ENCODE measurements at regions not wholly inside any gene's neighbourhood (a gene's known extent, or its start where the extent isn't known, plus 50 kb on each side); places are given as distances from the start of the nearest gene placed in this dataset.
"Not testable (repeated sequence)": the region's sequence is repeated elsewhere in the genome, so short reads cannot be mapped to it uniquely, and the experiment has no call there.

- Histone ChIP-seq H3K27me3 (replicated peaks; ENCODE audit: insufficient read depth, low read depth, low read length, poor library complexity) (no peaks in the 10 kb centered on the region), H3K9me3 (ENCODE audit: low read depth, low read length, poor library complexity, severe bottlenecking) (no peaks in the 10 kb centered on the region), H3K4me3 (ENCODE audit: low read depth, low read length, poor library complexity, severe bottlenecking) (no peak overlapping the region), H3K27ac (ENCODE audit: low read depth, low read length, poor library complexity, severe bottlenecking) (no peak overlapping the region), H3K4me1 (ENCODE audit: insufficient read depth, low read length, poor library complexity, severe bottlenecking) (no peaks in the 10 kb centered on the region), H3K36me3 (ENCODE audit: insufficient read depth, low read length, poor library complexity, severe bottlenecking) (no peaks in the 10 kb centered on the region)
- TF ChIP-seq EZH2 (IDR thresholded peaks at IDR 0.05; ENCODE audit: borderline replicate concordance, low read depth, low read length, poor library complexity, severe bottlenecking) = no peak
- TF ChIP-seq CTCF (conservative IDR thresholded peaks at IDR 0.05; ENCODE audit: low read depth, low read length) = no peak
- intact Hi-C loops (cut with micrococcal nuclease; ENCODE audit: unreplicated experiment) = no loop called here
- ChIA-PET CTCF (no interaction called here), POLR2A (ENCODE audit: low non-redundant PET) (no interaction called here)
- BruUV-seq (replicated peaks) = no TSS peak
- no peak for DNase-seq (ENCODE audit: low spot score)
These were observed 61.1 kb upstream of the KPNA3 start for GRCh38 chr13:49853535-49853934.

DNA sequence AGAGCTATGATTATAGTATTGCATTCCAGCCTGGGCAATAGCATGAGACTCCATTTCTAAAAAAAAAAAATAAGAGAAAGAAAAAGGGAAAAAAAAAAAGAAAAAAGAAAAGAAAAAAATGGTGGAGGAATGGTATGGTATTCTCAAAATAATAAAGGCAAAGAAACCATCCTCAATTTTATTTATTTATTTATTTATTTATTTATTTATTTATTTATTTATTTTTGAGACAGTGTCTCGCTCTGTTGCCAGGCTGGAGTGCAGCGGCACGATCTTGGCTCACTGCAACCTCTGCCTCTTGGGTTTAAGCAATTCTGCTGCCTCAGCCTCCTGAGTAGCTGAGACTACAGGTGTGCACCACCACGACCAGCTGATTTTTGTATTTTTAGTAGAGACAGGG is 60.0 kb upstream of the KPNA3 start:
- H3K4me3 ChIP-seq (ENCODE audit: low read depth, low read length, poor library complexity, severe bottlenecking); H3K4me1 ChIP-seq (ENCODE audit: insufficient read depth, low read length, poor library complexity, severe bottlenecking); POLR2A ChIA-PET (ENCODE audit: low non-redundant PET); H3K27ac ChIP-seq (ENCODE audit: low read depth, low read length, poor library complexity, severe bottlenecking); H3K27me3 ChIP-seq (replicated peaks; ENCODE audit: insufficient read depth, low read depth, low read length, poor library complexity); H3K9me3 ChIP-seq (ENCODE audit: low read depth, low read length, poor library complexity, severe bottlenecking); H3K36me3 ChIP-seq (ENCODE audit: insufficient read depth, low read length, poor library complexity, severe bottlenecking); BruUV-seq (replicated peaks); DNase-seq (ENCODE audit: low spot score); CTCF ChIA-PET; intact Hi-C loops (cut with micrococcal nuclease; ENCODE audit: unreplicated experiment): not testable (repeated sequence)

DNA sequence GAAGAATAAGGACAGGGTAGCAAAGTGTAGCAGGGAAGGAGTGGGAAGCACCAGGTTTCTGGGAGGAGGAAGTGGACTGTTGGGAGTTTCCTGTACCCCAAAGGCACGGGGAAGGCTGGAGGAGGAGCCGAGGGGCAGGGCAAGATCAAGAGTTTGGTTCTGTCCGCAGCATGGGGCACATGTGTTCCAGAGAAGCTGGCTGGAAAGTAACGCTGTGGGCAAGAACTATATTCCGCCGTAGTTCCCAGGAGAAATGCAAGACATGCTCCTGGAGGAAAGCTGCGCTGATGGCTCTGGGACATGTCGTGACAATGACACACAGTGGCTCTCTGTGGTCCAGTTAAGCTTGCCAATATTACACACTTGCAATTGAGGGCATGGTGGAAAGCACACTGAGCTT is 51.7 kb upstream of the KPNA3 start:
- no TSS peak for BruUV-seq (replicated peaks)
- peaks cover 7% of the 10 kb centered on the region for H3K4me1 ChIP-seq (ENCODE audit: insufficient read depth, low read length, poor library complexity, severe bottlenecking)
- H3K9me3 ChIP-seq (ENCODE audit: low read depth, low read length, poor library complexity, severe bottlenecking) = no peaks in the 10 kb centered on the region
- H3K27me3 ChIP-seq (replicated peaks; ENCODE audit: insufficient read depth, low read depth, low read length, poor library complexity) = no peaks in the 10 kb centered on the region
- no peak overlapping the region for H3K4me3 ChIP-seq (ENCODE audit: low read depth, low read length, poor library complexity, severe bottlenecking)
- ChIA-PET POLR2A (ENCODE audit: low non-redundant PET) (no interaction called here), CTCF (no interaction called here)
- intact Hi-C loops (cut with micrococcal nuclease; ENCODE audit: unreplicated experiment) = loop anchor here (10.0 kb wide), 1 partner anchor 539 kb away; no protein-coding TSS in a partner anchor
- H3K36me3 ChIP-seq (ENCODE audit: insufficient read depth, low read length, poor library complexity, severe bottlenecking) = no peaks in the 10 kb centered on the region
- no peak overlapping the region for H3K27ac ChIP-seq (ENCODE audit: low read depth, low read length, poor library complexity, severe bottlenecking)
- TF ChIP-seq EZH2 (IDR thresholded peaks at IDR 0.05; ENCODE audit: borderline replicate concordance, low read depth, low read length, poor library complexity, severe bottlenecking) (no peak), CTCF (conservative IDR thresholded peaks at IDR 0.05; ENCODE audit: low read depth, low read length) (no peak)
- no peak for DNase-seq (ENCODE audit: low spot score)

All from A673 (cell line).